Hippocampal formation (tissue), 2 donors: ENCODE measurements at regions not wholly inside any gene's neighbourhood (a gene's known extent, or its start where the extent isn't known, plus 50 kb on each side); places are given as distances from the start of the nearest gene placed in this dataset.
A peak's percentile ranks its signal among the peaks of the same experiment; 100 is the strongest.

Experiments used
- DNase-seq, 2 donors: peaks; one replicate each; lab custom pipeline; 2025; lab: John Stamatoyannopoulos, UW

- DNase-seq, result no peak
These were observed 76.5 kb upstream of the CDH5 start for GRCh38 chr16:66289986-66290385.

GRCh38 chr16:66289051-66289680, 77.3 kb upstream of the CDH5 start:
- DNase-seq, result no peak

- DNase-seq, result no peak
These were observed 78.6 kb upstream of the CDH5 start for GRCh38 chr16:66287926-66288325.

- DNase-seq, result no peak
These were observed 79.1 kb upstream of the CDH5 start for GRCh38 chr16:66287416-66287815.

- no peak for DNase-seq
These were observed 80.0 kb upstream of the CDH5 start for GRCh38 chr16:66286527-66286926.

- no peak for DNase-seq
These were observed 87.8 kb upstream of the CDH5 start for GRCh38 chr16:66278604-66279262.

- no peak for DNase-seq
These were observed 88.4 kb upstream of the CDH5 start for GRCh38 chr16:66278111-66278531.

- DNase-seq, result no peak
These were observed 89.0 kb upstream of the CDH5 start for GRCh38 chr16:66277311-66278070.

- peak in 1 of 2 donors; percentile 1 for DNase-seq
These were observed 90.6 kb upstream of the CDH5 start for GRCh38 chr16:66275775-66276428.

- peak in 1 of 2 donors; percentile 3 for DNase-seq
These were observed 92.0 kb upstream of the CDH5 start for GRCh38 chr16:66274335-66275110.

- DNase-seq, result no peak
These were observed 92.7 kb upstream of the CDH5 start for GRCh38 chr16:66273644-66274334.

GRCh38 chr16:66273053-66273452, 93.4 kb upstream of the CDH5 start:
- DNase-seq, result no peak

- DNase-seq, result no peak
These were observed 94.0 kb upstream of the CDH5 start for GRCh38 chr16:66272461-66272860.

- DNase-seq, result no peak
These were observed 95.1 kb upstream of the CDH5 start for GRCh38 chr16:66271074-66272060.

- peak; percentile 0 to 40 for DNase-seq
These were observed 96.1 kb upstream of the CDH5 start for GRCh38 chr16:66270333-66270927.

GRCh38 chr16:66269617-66270332, 96.7 kb upstream of the CDH5 start:
- no peak for DNase-seq

- DNase-seq, result no peak
These were observed 99.0 kb upstream of the CDH5 start for GRCh38 chr16:66267292-66268014.
